Parathyroid adenoma (tissue), 2 donors: ENCODE measurements at regions not wholly inside any gene's neighbourhood (a gene's known extent, or its start where the extent isn't known, plus 50 kb on each side); places are given as distances from the start of the nearest gene placed in this dataset.

ENCODE experiments used
- H2AFZ ChIP-seq: fragments of 300-600 bp; sonication (generic); one replicate; pipeline ENCODE4 v1.7.0; 2017; ENCODE audit warnings: antibody characterized with exemption, mild to moderate bottlenecking
- H3K27ac ChIP-seq: fragments of 300-600 bp; sonication (generic); one replicate; pipeline ENCODE4 v1.7.0; 2017
- H3K27me3 ChIP-seq: fragments of 300-600 bp; sonication (generic); one replicate; pipeline ENCODE4 v1.7.0; 2017; ENCODE audit warnings: low read length; ENCODE audit not compliant: control insufficient read depth, insufficient read depth
- H3K36me3 ChIP-seq: fragments of 300-600 bp; sonication (generic); one replicate; pipeline ENCODE4 v1.7.0; 2017; ENCODE audit warnings: low read length; ENCODE audit not compliant: control insufficient read depth, insufficient read depth
- H3K4me1 ChIP-seq: fragments of 300-600 bp; sonication (generic); one replicate; pipeline ENCODE4 v1.7.0; 2017; ENCODE audit warnings: control low read depth
- H3K4me2 ChIP-seq: fragments of 300-600 bp; sonication (generic); one replicate; pipeline ENCODE4 v1.7.0; 2017; ENCODE audit warnings: low read length
- H3K4me3 ChIP-seq: fragments of 300-600 bp; sonication (generic); one replicate; pipeline ENCODE4 v1.7.0; 2017; ENCODE audit warnings: low read depth, low read length
- H3K79me2 ChIP-seq: fragments of 300-600 bp; sonication (generic); one replicate; pipeline ENCODE4 v1.7.0; 2017; ENCODE audit warnings: control low read depth
- H3K9ac ChIP-seq: fragments of 300-600 bp; sonication (generic); one replicate; pipeline ENCODE4 v1.7.0; 2017; ENCODE audit warnings: mild to moderate bottlenecking
- H3K9me3 ChIP-seq: fragments of 300-600 bp; sonication (generic); one replicate; pipeline ENCODE4 v1.7.0; 2017; ENCODE audit warnings: low read length; ENCODE audit not compliant: control insufficient read depth
- CTCF ChIP-seq: fragments of 300-600 bp; sonication (generic); IDR thresholded peaks from one replicate; pipeline ENCODE4 v1.7.0; 2017; ENCODE audit warnings: antibody characterized with exemption, mild to moderate bottlenecking
- donor health status: primary hyperparathyroidism.

- Histone ChIP-seq H3K9ac (no peak overlapping the region), H3K4me2 (no peak overlapping the region), H3K36me3 (no peaks in the 10 kb centered on the region), H3K4me1 (no peaks in the 10 kb centered on the region), H3K4me3 (no peak overlapping the region), H3K79me2 (no peaks in the 10 kb centered on the region), H2AFZ (no peak overlapping the region), H3K27me3 (no peaks in the 10 kb centered on the region), H3K27ac (no peak overlapping the region), H3K9me3 (no peaks in the 10 kb centered on the region)
- TF ChIP-seq CTCF: no peak
These were observed 311.3 kb upstream of the SLCO3A1 start for GRCh38 chr15:91542226-91542625.

- Histone ChIP-seq H3K4me1 (no peaks in the 10 kb centered on the region), H3K27me3 (no peaks in the 10 kb centered on the region), H3K36me3 (no peaks in the 10 kb centered on the region)
These were observed 306.2 kb upstream of the SLCO3A1 start for GRCh38 chr15:91547356-91547755.

GRCh38 chr15:91548549-91548948, 305.0 kb upstream of the SLCO3A1 start:
- Histone ChIP-seq H3K4me2 (no peak overlapping the region), H2AFZ (no peak overlapping the region), H3K4me3 (no peak overlapping the region), H3K79me2 (no peaks in the 10 kb centered on the region), H3K9me3 (no peaks in the 10 kb centered on the region), H3K27ac (no peak overlapping the region), H3K27me3 (no peaks in the 10 kb centered on the region), H3K9ac (no peak overlapping the region), H3K4me1 (no peaks in the 10 kb centered on the region), H3K36me3 (no peaks in the 10 kb centered on the region)
- TF ChIP-seq CTCF: no peak

More at GRCh38 chr15:91547356-91547755, 306.2 kb upstream of the SLCO3A1 start:
- Histone ChIP-seq H3K9ac (no peak overlapping the region), H2AFZ (no peak overlapping the region), H3K4me3 (no peak overlapping the region), H3K4me2 (no peak overlapping the region), H3K9me3 (no peaks in the 10 kb centered on the region), H3K27ac (no peak overlapping the region), H3K79me2 (no peaks in the 10 kb centered on the region)
- TF ChIP-seq CTCF: no peak

- H3K27ac ChIP-seq: no peak overlapping the region
- no peak overlapping the region for H3K9ac ChIP-seq
- H3K4me3 ChIP-seq: no peak overlapping the region
- no peaks in the 10 kb centered on the region for H3K79me2 ChIP-seq
- H3K4me1 ChIP-seq: no peaks in the 10 kb centered on the region
- H2AFZ ChIP-seq: no peak overlapping the region
- no peaks in the 10 kb centered on the region for H3K27me3 ChIP-seq
- no peaks in the 10 kb centered on the region for H3K36me3 ChIP-seq
- no peak overlapping the region for H3K4me2 ChIP-seq
- no peaks in the 10 kb centered on the region for H3K9me3 ChIP-seq
- TF ChIP-seq CTCF: no peak
These were observed 303.9 kb upstream of the SLCO3A1 start for GRCh38 chr15:91549581-91549980.

- H2AFZ ChIP-seq: no peak overlapping the region
- H3K36me3 ChIP-seq: no peaks in the 10 kb centered on the region
- no peak for TF ChIP-seq CTCF
- H3K27me3 ChIP-seq: no peaks in the 10 kb centered on the region
- no peaks in the 10 kb centered on the region for H3K9me3 ChIP-seq
- no peak overlapping the region for H3K9ac ChIP-seq
- H3K4me1 ChIP-seq: no peaks in the 10 kb centered on the region
- no peak overlapping the region for H3K4me2 ChIP-seq
- H3K4me3 ChIP-seq: no peak overlapping the region
- H3K79me2 ChIP-seq: no peaks in the 10 kb centered on the region
- H3K27ac ChIP-seq: no peak overlapping the region
These were observed 301.0 kb upstream of the SLCO3A1 start for GRCh38 chr15:91552555-91552954.
